ENCODE measurements at regions not wholly inside any gene's neighbourhood (a gene's known extent, or its start where the extent isn't known, plus 50 kb on each side); places are given as distances from the start of the nearest gene placed in this dataset.

GRCh38 chr6:21802175-21802822, 208.7 kb downstream of the SOX4 start:
- H3K4me1 ChIP-seq: 0 out of 2 replicates have a peak, but pooled peaks cover under 1% of the 10 kb centered on the region
- peaks cover 9% of the 10 kb centered on the region for H3K9me3 ChIP-seq
- no peak overlapping the region for H3K27ac ChIP-seq
- no peaks in the 10 kb centered on the region for H3K27me3 ChIP-seq
- no peak overlapping the region for H3K4me3 ChIP-seq
- no peak overlapping the region for H3K4me2 ChIP-seq
- no peak overlapping the region for H3K9ac ChIP-seq
- no peaks in the 10 kb centered on the region for H4K20me1 ChIP-seq
- H3K36me3 ChIP-seq: no peaks in the 10 kb centered on the region
- no peak for TF ChIP-seq Cebpa-rat (IDR thresholded peaks at IDR 0.05)

GRCh38 chr6:21804941-21805610, 211.5 kb downstream of the SOX4 start:
- H4K20me1 ChIP-seq: no peaks in the 10 kb centered on the region
- TF ChIP-seq Cebpa-rat (IDR thresholded peaks at IDR 0.05): no peak
- H3K4me2 ChIP-seq: no peak overlapping the region
- H3K4me1 ChIP-seq: 0 out of 2 replicates have a peak, but pooled peaks cover 4% of the 10 kb centered on the region
- no peak overlapping the region for H3K9ac ChIP-seq
- H3K36me3 ChIP-seq: no peaks in the 10 kb centered on the region
- H3K4me3 ChIP-seq: no peak overlapping the region
- H3K27me3 ChIP-seq: no peaks in the 10 kb centered on the region
- no peak overlapping the region for H3K27ac ChIP-seq
- no peaks in the 10 kb centered on the region for H3K9me3 ChIP-seq

GRCh38 chr6:21807299-21808044, 213.9 kb downstream of the SOX4 start:
- no peak overlapping the region for H3K4me3 ChIP-seq
- peaks cover 10% of the 10 kb centered on the region; the same call in 1 of the 2 replicates for H3K4me1 ChIP-seq
- no peak for TF ChIP-seq Cebpa-rat (IDR thresholded peaks at IDR 0.05)
- no peaks in the 10 kb centered on the region for H3K36me3 ChIP-seq
- no peaks in the 10 kb centered on the region for H3K27me3 ChIP-seq
- no peaks in the 10 kb centered on the region for H3K9me3 ChIP-seq
- no peak overlapping the region for H3K27ac ChIP-seq
- no peak overlapping the region for H3K9ac ChIP-seq
- no peak overlapping the region for H3K4me2 ChIP-seq
- no peaks in the 10 kb centered on the region for H4K20me1 ChIP-seq

GRCh38 chr6:21808045-21808470, 214.5 kb downstream of the SOX4 start:
- no peaks in the 10 kb centered on the region for H3K36me3 ChIP-seq
- H3K4me2 ChIP-seq: no peak overlapping the region
- no peaks in the 10 kb centered on the region for H4K20me1 ChIP-seq
- H3K9me3 ChIP-seq: no peaks in the 10 kb centered on the region
- no peak for TF ChIP-seq Cebpa-rat (IDR thresholded peaks at IDR 0.05)
- no peak overlapping the region for H3K9ac ChIP-seq
- H3K4me3 ChIP-seq: no peak overlapping the region
- H3K4me1 ChIP-seq: peaks cover 10% of the 10 kb centered on the region; the same call in 1 of the 2 replicates
- no peaks in the 10 kb centered on the region for H3K27me3 ChIP-seq
- H3K27ac ChIP-seq: no peak overlapping the region

- H3K9ac ChIP-seq: no peak overlapping the region
- no peaks in the 10 kb centered on the region for H3K9me3 ChIP-seq
- no peak overlapping the region for H3K4me2 ChIP-seq
- TF ChIP-seq Cebpa-rat (IDR thresholded peaks at IDR 0.05): no peak
- H3K4me1 ChIP-seq: peaks cover 10% of the 10 kb centered on the region; the same call in 1 of the 2 replicates
- H4K20me1 ChIP-seq: no peaks in the 10 kb centered on the region
- no peaks in the 10 kb centered on the region for H3K27me3 ChIP-seq
- H3K27ac ChIP-seq: no peak overlapping the region
- no peaks in the 10 kb centered on the region for H3K36me3 ChIP-seq
- H3K4me3 ChIP-seq: no peak overlapping the region
These were observed 215.1 kb downstream of the SOX4 start for GRCh38 chr6:21808551-21809242.

- Histone ChIP-seq H4K20me1 (no peaks in the 10 kb centered on the region), H3K9me3 (no peaks in the 10 kb centered on the region), H3K27me3 (no peaks in the 10 kb centered on the region), H3K36me3 (no peaks in the 10 kb centered on the region), H3K4me2 (no peak overlapping the region), H3K4me1 (peaks cover 10% of the 10 kb centered on the region; the same call in 1 of the 2 replicates), H3K9ac (no peak overlapping the region), H3K27ac (no peak overlapping the region), H3K4me3 (no peak overlapping the region)
- TF ChIP-seq Cebpa-rat (IDR thresholded peaks at IDR 0.05): no peak
These were observed 217.9 kb downstream of the SOX4 start for GRCh38 chr6:21811484-21811883.

- H3K36me3 ChIP-seq: no peaks in the 10 kb centered on the region
- 0 out of 2 replicates have a peak, but pooled peaks cover 13% of the 10 kb centered on the region for H3K9me3 ChIP-seq
- no peaks in the 10 kb centered on the region for H4K20me1 ChIP-seq
- no peak overlapping the region for H3K4me3 ChIP-seq
- no peaks in the 10 kb centered on the region for H3K4me1 ChIP-seq
- H3K4me2 ChIP-seq: no peak overlapping the region
- TF ChIP-seq Cebpa-rat (IDR thresholded peaks at IDR 0.05): no peak
- no peak overlapping the region for H3K27ac ChIP-seq
- no peaks in the 10 kb centered on the region for H3K27me3 ChIP-seq
- no peak overlapping the region for H3K9ac ChIP-seq
These were observed 222.7 kb downstream of the SOX4 start for GRCh38 chr6:21816231-21816630.

- Histone ChIP-seq H3K27me3 (no peaks in the 10 kb centered on the region), H3K4me1 (peaks cover 25% of the 10 kb centered on the region), H3K9me3 (peaks cover 23% of the 10 kb centered on the region; the same call in 1 of the 2 replicates), H3K27ac (no peak overlapping the region), H3K4me2 (no peak overlapping the region), H3K9ac (no peak overlapping the region), H4K20me1 (no peaks in the 10 kb centered on the region), H3K36me3 (no peaks in the 10 kb centered on the region), H3K4me3 (no peak overlapping the region)
- no peak for TF ChIP-seq Cebpa-rat (IDR thresholded peaks at IDR 0.05)
These were observed 226.9 kb downstream of the SOX4 start for GRCh38 chr6:21820442-21820841.

- H3K9me3 ChIP-seq: peaks cover 18% of the 10 kb centered on the region; the same call in 1 of the 2 replicates
- peaks cover 54% of the 10 kb centered on the region for H3K4me1 ChIP-seq
- H3K27ac ChIP-seq: no peak overlapping the region
- peak overlapping the region; percentile 68; the same call in 1 of the 2 replicates for H3K4me2 ChIP-seq
- H4K20me1 ChIP-seq: no peaks in the 10 kb centered on the region
- no peaks in the 10 kb centered on the region for H3K36me3 ChIP-seq
- no peak for TF ChIP-seq Cebpa-rat (IDR thresholded peaks at IDR 0.05)
- H3K27me3 ChIP-seq: no peaks in the 10 kb centered on the region
- H3K9ac ChIP-seq: no peak overlapping the region
- H3K4me3 ChIP-seq: no peak overlapping the region
These were observed 229.8 kb downstream of the SOX4 start for GRCh38 chr6:21823371-21823770.

All from BLaER1 (cell line).